Testis (tissue), 2 donors: ENCODE measurements at regions not wholly inside any gene's neighbourhood (a gene's known extent, or its start where the extent isn't known, plus 50 kb on each side); places are given as distances from the start of the nearest gene placed in this dataset.
A peak's percentile ranks its signal among the peaks of the same experiment; 100 is the strongest.

Source experiments
- DNase-seq: peaks from one replicate; pipeline ENCODE4 v3.0.0-alpha.2; 2019
- H3K27ac ChIP-seq, 2 donors: fragments of 200-600 bp; sonication (generic); one replicate each; pipeline ENCODE4 v1.5.1; 2019
- H3K27me3 ChIP-seq: fragments of 200-600 bp; sonication (generic); one replicate; pipeline ENCODE4 v1.5.1; 2019
- H3K36me3 ChIP-seq: fragments of 200-600 bp; sonication (generic); one replicate; pipeline ENCODE4 v1.5.1; 2017; ENCODE audit warnings: low read depth; ENCODE audit errors: missing control alignments
- H3K4me1 ChIP-seq: fragments of 200-600 bp; sonication (generic); one replicate; pipeline ENCODE4 v1.5.1; 2019
- H3K4me3 ChIP-seq, 2 donors: fragments of 200-600 bp; sonication (generic); one replicate each; pipeline ENCODE4 v1.5.1; 2017 to 2019
- H3K9me3 ChIP-seq: fragments of 200-600 bp; sonication (generic); one replicate; pipeline ENCODE4 v1.5.1; 2017
- CTCF ChIP-seq, 3 experiments: fragments of 450-650 bp in 2 of 3; fragments of 200-600 bp in 1 of 3; sonication (generic) in 1 of 3; IDR thresholded peaks; one replicate each; pipeline ENCODE4 v1.5.1; 2016 to 2019; ENCODE audit warnings: antibody characterized with exemption in 3 of 3, mild to moderate bottlenecking in 2 of 3, moderate library complexity in 1 of 3
- POLR2A ChIP-seq: fragments of 450-650 bp; IDR thresholded peaks from one replicate; pipeline ENCODE4 v1.6.1; 2017; ENCODE audit warnings: antibody characterized with exemption, mild to moderate bottlenecking, moderate library complexity
- WGBS, 2 donors: methylation state at CpG; one replicate each; pipeline ENCODE4 v1.1.5; 2018; 5-methylcytosine and 5-hydroxymethylcytosine counted together
- intact Hi-C: fragments of 100-400 bp; cut with DNase I; formaldehyde crosslinking; loops from one replicate; pipeline ENCODE4 v1.15.1; 2023; ENCODE audit warnings: low total_unique reads

GRCh38 chr1:93013145-93014065, 52.1 kb upstream of the DIPK1A start:
- intact Hi-C loops = no loop called here
- H3K4me3 ChIP-seq = no peak overlapping the region
- 81 to 84% methylated on average over 4 of the region's 4 CpGs for WGBS, 2 donors
- DNase-seq = no peak
- H3K27me3 ChIP-seq = no peaks in the 10 kb centered on the region
- H3K27ac ChIP-seq = no peak overlapping the region
- no peaks in the 10 kb centered on the region for H3K9me3 ChIP-seq
- no peaks in the 10 kb centered on the region for H3K4me1 ChIP-seq
- TF ChIP-seq CTCF (IDR thresholded peaks at IDR 0.05) (no peak), POLR2A (no peak)
- H3K36me3 ChIP-seq = no peaks in the 10 kb centered on the region

GRCh38 chr1:93014168-93014567, 52.9 kb upstream of the DIPK1A start:
- no peak for DNase-seq
- intact Hi-C loops = no loop called here

GRCh38 chr1:93015590-93015989, 54.3 kb upstream of the DIPK1A start:
- H3K4me1 ChIP-seq = no peaks in the 10 kb centered on the region
- no peak for DNase-seq
- no peak overlapping the region for H3K27ac ChIP-seq
- H3K4me3 ChIP-seq = no peak overlapping the region
- TF ChIP-seq POLR2A = no peak
- no peak for TF ChIP-seq CTCF (IDR thresholded peaks at IDR 0.05)
- no peaks in the 10 kb centered on the region for H3K27me3 ChIP-seq
- intact Hi-C loops = no loop called here
- no peaks in the 10 kb centered on the region for H3K36me3 ChIP-seq
- H3K9me3 ChIP-seq = no peaks in the 10 kb centered on the region
- 49 to 62% methylated on average over 2 of the region's 2 CpGs for WGBS, 2 donors

More at GRCh38 chr1:93014168-93014567, 52.9 kb upstream of the DIPK1A start:
- no peaks in the 10 kb centered on the region for H3K9me3 ChIP-seq
- no peak overlapping the region for H3K27ac ChIP-seq
- H3K27me3 ChIP-seq = no peaks in the 10 kb centered on the region
- H3K4me3 ChIP-seq = no peak overlapping the region
- no peak for TF ChIP-seq POLR2A
- WGBS, 2 donors = 66 to 79% methylated on average over 2 of the region's 2 CpGs
- no peaks in the 10 kb centered on the region for H3K4me1 ChIP-seq
- no peaks in the 10 kb centered on the region for H3K36me3 ChIP-seq

DNA sequence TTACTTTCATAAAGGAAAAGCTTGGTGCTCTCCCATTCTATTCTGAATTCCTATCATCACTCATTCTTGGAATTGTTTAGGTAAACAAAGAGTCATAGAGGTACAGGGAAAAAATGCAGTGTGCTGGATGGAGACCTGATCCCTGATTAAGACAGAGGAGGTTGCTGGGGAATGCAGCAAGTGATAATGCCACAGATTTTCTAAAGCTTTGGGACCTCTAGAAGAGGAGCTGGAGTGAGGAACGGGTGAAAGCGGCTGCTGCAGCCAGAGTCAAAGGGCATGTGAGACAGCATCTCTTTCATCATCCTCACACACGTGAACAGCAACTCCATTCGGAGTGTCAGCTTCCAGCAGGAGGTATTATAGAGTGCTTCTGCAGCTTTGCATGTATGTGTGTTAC, 54.9 kb upstream of the DIPK1A start:
- no peaks in the 10 kb centered on the region for H3K9me3 ChIP-seq
- no peaks in the 10 kb centered on the region for H3K27me3 ChIP-seq
- H3K36me3 ChIP-seq = no peaks in the 10 kb centered on the region
- TF ChIP-seq POLR2A (no peak), CTCF (IDR thresholded peaks at IDR 0.05) (no peak)
- 44 to 66% methylated on average over 4 of the region's 4 CpGs for WGBS, 2 donors
- no peak for DNase-seq
- no peak overlapping the region for H3K4me3 ChIP-seq
- no peak overlapping the region for H3K27ac ChIP-seq
- intact Hi-C loops = no loop called here
- H3K4me1 ChIP-seq = no peaks in the 10 kb centered on the region

- TF ChIP-seq POLR2A (no peak), CTCF (IDR thresholded peaks at IDR 0.05) (peak; percentile 45 to 86 (median 67))
- 14 to 19% methylated on average over 4 of the region's 4 CpGs for WGBS, 2 donors
- H3K36me3 ChIP-seq = no peaks in the 10 kb centered on the region
- H3K27ac ChIP-seq = no peak overlapping the region
- no peak overlapping the region for H3K4me3 ChIP-seq
- DNase-seq = no peak
- H3K27me3 ChIP-seq = no peaks in the 10 kb centered on the region
- intact Hi-C loops = no loop called here
- no peaks in the 10 kb centered on the region for H3K4me1 ChIP-seq
- no peaks in the 10 kb centered on the region for H3K9me3 ChIP-seq
Observed at GRCh38 chr1:93021539-93022134, 57.4 kb upstream of the MTF2 start.
